ENCODE measurements at regions not wholly inside any gene's neighbourhood (a gene's known extent, or its start where the extent isn't known, plus 50 kb on each side); places are given as distances from the start of the nearest gene placed in this dataset.
"Not testable (repeated sequence)": the region's sequence is repeated elsewhere in the genome, so short reads cannot be mapped to it uniquely, and the experiment has no call there.

DNA sequence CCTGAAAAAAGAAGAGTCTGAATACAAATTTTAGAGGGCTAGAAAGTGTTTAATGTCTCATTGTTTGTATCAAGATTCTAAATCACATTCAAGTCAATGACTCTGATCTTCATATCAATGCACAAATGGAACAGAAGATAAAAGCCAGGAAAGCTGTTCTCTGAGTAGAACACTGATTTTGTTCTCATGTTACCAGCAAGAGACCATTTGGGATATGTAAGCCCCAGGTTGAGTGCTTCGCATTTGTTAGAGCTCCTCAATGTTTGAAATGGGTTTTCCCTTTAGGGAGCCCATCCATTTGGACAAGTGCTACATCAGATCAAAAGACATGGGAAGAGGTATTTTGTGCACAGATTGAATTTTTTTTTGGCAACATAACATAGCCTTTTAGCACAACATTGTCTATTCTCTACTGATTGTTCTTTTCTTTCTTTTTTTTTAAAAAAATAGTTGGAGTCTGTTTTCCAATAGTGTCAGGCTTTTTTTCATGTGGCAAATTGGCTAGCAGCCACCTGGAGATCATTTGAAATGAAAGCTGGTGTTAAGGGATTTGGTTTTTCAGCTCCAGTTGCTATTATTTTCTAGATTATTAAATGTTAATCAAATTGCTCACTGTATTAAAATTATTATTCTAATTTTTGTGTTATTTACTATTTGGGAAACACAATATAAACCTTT lies 74.5 kb upstream of the ZPLD1 start:
- no peak overlapping the region for H3K4me3 ChIP-seq
- no peak overlapping the region for H3K27ac ChIP-seq
- DNase-seq (ENCODE audit: low spot score), result no peak
- TF ChIP-seq, protein P1, sequence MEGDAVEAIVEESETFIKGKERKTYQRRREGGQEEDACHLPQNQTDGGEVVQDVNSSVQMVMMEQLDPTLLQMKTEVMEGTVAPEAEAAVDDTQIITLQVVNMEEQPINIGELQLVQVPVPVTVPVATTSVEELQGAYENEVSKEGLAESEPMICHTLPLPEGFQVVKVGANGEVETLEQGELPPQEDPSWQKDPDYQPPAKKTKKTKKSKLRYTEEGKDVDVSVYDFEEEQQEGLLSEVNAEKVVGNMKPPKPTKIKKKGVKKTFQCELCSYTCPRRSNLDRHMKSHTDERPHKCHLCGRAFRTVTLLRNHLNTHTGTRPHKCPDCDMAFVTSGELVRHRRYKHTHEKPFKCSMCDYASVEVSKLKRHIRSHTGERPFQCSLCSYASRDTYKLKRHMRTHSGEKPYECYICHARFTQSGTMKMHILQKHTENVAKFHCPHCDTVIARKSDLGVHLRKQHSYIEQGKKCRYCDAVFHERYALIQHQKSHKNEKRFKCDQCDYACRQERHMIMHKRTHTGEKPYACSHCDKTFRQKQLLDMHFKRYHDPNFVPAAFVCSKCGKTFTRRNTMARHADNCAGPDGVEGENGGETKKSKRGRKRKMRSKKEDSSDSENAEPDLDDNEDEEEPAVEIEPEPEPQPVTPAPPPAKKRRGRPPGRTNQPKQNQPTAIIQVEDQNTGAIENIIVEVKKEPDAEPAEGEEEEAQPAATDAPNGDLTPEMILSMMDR (IDR thresholded peaks at IDR 0.05), result no peak

DNA sequence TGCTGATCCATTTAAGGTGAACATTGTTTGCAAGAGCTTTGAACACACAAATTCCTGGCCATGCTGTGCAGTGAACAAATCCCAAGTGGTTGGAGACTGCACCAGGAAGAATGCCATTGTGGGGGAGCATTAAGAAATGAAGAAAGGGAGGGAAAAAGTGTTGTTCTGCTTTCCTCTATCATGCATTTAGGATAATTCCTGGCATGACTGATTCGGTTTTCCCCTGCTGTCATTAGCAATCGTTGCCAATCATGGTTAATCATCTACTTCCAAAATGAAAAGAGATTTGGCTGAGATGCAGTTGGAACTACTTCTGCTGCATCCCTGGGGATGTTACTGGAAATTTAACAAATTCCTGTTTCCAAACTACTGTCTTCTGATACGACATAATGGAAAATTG lies 73.7 kb upstream of the ZPLD1 start:
- DNase-seq (ENCODE audit: low spot score), result no peak
- TF ChIP-seq, protein P1 (IDR thresholded peaks at IDR 0.05), result no peak
- no peak overlapping the region for H3K4me3 ChIP-seq

DNA sequence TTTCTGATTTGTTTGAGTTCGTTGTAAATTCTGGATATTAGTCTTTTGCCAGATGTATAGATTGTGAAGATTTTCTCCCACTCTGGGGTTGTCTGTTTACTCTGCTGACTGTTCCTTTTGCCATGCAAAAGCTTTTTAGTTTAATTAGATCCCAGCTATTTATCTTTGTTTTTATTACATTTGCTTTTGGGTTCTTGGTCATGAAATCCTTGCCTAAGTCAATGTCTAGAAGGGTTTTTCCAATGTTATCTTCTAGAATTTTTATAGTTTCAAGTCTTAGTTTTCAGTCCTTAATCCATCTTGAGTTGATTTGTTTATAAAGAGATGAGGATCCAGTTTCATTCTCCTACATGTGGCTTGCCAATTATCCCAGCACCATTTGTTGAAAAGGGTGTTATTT lies 68.7 kb upstream of the ZPLD1 start:
- DNase-seq (ENCODE audit: low spot score), result not testable (repeated sequence)

More for the DNA sequence above, 73.7 kb upstream of the ZPLD1 start:
- H3K27ac ChIP-seq, result no peak overlapping the region

DNA sequence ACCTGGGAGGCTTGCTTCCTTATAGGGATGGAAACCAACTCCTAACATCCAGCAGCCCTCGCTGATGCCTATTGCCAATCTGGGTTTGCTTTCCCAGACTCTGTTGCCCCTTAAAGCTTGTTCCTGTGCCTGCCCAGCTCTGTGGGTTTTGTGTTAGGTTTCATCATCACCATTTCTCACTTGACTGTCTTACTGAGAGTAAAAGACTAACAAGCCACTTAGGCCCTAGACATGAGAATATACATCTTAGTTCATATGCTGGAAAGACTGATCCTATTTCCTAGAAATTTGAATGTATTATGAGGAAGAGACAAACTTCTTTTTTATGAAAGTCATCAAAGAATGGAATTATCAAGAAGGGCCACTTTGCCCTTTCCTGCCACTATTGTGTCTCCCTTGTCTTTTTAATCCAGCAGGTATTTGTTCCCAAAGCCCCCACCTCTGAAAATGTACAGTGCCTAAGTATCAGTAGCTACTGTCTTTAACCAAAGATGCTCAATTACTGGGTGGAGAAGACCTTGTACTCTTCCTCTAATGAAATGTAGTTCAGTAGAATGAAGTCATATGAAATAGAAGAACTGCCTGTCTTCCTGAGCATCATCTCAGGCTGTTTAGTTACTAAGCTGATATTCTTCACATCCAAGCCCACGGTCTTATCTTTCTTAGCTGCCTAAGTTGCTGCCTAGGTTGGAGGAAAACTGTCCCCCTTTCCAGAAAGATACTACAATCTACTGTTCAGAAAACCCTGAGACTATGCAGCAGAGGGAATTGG lies 59.8 kb upstream of the ZPLD1 start:
- Histone ChIP-seq H3K27ac (no peak overlapping the region), H3K4me3 (no peak overlapping the region)
- TF ChIP-seq, protein P1 (IDR thresholded peaks at IDR 0.05), result no peak
- DNase-seq (ENCODE audit: low spot score), result no peak

More for the DNA sequence above, 68.7 kb upstream of the ZPLD1 start:
- not testable (repeated sequence) for H3K27ac ChIP-seq, H3K4me3 ChIP-seq

DNA sequence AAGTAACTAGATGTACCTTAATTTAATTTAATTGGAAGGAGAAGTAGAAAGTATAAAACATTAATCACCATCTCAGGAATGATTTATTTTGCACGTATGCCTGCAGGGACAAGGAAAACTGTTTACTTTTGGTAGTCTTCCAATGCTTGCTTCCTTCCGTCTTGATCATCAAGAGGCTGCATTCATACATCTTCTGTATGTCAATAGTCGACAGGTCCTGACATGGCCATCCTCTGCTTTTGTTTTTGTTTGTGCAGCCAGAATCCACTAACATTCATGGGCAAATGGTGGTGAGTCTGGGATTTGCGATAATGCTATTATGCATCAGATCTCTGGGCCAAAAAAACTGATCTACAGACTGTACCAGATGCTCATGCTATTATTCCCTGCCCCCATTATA lies 56.6 kb upstream of the ZPLD1 start:
- no peak for DNase-seq (ENCODE audit: low spot score)
- H3K27ac ChIP-seq, result no peak overlapping the region
- no peak overlapping the region for H3K4me3 ChIP-seq
- TF ChIP-seq, protein P1 (IDR thresholded peaks at IDR 0.05), result no peak

DNA sequence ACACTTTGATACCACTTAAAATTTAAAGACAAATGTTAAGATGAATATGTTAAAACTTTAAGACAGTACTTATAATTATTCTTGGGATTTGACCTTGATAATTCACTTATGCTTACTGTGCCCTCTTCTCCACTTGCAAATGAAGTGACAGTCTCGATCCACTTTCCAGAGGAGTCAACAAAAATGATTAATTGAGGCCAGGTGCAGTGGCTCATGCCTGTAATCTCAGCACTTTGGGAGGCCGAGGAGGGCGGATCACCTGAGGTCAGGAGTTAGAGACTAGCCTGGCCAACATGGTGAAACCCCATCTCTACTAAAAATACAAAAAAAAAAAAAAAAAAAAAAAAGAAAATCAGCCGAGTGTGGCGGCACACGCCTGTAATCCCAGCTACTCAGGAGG lies 52.6 kb upstream of the ZPLD1 start:
- not testable (repeated sequence) for H3K4me3 ChIP-seq; DNase-seq (ENCODE audit: low spot score); H3K27ac ChIP-seq
